ENCODE measurements at regions not wholly inside any gene's neighbourhood (a gene's known extent, or its start where the extent isn't known, plus 50 kb on each side); places are given as distances from the start of the nearest gene placed in this dataset.
A peak's percentile ranks its signal among the peaks of the same experiment; 100 is the strongest.

DNA sequence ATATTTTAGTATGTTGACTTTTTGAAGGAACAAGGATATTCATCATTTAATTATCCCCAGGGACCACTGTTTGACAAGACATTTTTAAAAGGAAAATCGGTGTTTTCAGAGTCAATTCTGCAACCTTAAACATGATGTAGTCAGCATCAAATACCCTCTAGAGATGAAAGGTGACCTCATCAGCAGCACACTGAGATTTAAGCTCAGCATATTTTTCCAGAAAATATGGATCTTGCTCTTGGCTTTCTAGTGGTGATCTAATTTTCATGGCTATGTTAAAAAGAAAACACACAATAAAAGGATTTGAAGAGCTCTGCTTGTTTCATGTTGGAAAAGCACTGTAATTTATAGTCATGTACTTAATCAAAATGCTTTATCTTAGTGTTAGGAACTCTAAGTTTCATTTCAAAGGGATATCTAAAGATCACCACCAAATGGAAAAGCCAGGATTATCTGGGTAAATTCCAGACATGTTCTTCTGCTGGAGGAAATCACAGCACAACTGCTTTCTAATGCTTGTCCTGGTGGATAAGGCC is 487.2 kb downstream of the ENC1 start:
- DNase-seq (ENCODE audit: low spot score), result no peak

DNA sequence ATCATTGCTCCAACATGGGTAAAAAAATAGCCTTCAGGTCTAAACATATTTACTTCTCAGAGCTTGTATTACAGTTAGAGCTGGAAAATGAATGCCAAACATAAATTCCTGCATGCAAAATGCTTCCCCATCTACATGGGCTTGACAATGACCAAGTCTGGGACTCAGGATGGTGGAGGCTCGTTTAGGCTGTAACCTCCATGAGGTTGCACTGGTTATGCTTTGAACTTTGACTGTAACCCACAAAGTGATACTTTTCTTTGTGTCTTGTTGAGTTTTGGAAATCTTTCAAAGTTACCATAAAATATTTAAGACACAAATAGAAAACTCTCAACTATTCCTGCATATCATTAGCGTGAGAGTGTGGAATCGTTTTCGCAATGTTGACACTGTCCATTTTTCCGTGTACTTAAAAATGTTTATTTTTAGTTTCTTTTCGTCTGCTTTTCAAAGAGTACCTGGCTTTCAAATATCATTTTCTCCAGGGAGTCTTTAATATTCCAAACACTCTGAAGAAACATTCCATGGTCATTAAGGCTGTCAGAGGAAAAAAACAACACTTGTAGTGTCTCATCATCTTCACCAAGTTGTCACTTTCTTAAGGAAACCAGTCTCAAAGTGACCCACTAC is 487.8 kb downstream of the ENC1 start:
- DNase-seq (ENCODE audit: low spot score), result no peak

DNA sequence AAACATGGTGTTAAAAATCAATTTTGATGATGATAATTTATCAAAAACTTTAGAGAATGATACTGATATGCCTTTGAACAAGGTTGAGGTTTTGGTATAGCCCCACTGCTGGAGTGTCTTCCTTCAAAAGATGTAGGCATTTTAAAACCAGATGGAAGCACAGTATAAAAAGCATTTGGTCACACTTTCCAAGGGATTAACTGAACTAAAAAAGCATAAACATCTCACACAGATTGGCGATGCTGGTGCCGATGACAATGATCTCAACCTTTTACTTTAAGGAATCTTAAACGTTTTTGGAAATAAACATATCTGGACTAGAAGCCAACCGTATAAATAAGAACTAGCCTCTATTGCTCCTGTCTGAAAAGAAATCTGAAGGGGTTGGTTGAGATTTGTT is 488.4 kb downstream of the ENC1 start:
- DNase-seq (ENCODE audit: low spot score), result no peak

DNA sequence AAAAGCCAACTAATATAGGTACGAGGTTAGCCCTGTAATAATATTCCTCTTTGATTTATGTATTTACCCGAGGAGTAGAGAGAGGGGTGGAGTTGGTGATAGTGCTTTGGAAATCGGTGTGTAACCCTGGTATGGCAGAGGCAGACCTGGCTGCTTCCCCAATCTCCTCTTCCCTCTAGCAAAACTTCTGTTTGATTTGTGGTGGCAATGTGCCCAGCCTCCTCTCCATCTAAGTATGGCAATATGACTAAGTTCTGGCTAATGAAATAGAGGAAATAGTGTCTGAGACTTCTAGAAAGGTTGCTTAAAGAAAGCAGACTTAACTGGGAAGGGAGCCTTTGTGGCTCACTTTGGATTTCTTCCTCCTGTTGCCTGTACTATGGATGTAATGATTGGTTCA is 491.1 kb downstream of the ENC1 start:
- peak; percentile 76 for DNase-seq (ENCODE audit: low spot score)

DNA sequence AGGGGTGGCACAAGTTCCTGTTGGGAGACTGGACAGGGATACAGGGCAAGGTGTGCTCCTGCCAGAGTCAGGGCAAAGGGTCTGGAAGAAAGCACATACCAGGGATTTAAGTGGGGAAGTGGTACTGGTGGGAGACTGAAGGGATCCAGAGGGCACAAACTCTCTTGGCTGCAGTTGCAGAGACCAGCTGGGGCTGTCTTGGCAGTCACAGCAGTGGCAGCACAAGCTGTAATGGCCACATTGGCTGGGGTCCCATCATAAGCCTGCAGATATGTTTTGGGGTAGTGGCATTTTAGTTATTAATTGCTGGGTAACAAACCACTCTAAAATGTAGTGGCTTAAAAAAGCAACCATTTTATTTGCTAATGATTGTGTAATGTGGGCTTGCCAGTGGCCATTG is 492.2 kb downstream of the ENC1 start:
- DNase-seq (ENCODE audit: low spot score), result no peak

DNA sequence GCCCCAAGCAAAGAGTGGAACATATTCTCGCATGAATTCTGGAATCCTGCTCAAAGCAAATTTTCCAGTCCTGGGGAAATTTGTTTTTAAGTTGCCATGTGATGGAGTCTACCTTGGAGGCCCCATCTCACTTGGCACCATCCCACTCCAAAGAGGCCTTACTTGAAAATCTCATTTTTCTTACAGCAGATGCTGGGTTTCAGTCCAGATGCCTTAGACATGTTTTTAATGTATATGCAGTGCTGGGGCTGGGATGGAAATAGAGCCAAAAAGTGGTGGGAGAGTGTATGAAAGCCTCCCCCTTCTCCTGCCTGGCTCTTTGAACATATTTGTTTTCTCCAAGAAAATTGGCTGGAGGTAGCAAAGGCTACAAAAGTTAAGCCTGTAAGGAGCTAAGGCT is 493.7 kb downstream of the ENC1 start:
- DNase-seq (ENCODE audit: low spot score), result no peak

DNA sequence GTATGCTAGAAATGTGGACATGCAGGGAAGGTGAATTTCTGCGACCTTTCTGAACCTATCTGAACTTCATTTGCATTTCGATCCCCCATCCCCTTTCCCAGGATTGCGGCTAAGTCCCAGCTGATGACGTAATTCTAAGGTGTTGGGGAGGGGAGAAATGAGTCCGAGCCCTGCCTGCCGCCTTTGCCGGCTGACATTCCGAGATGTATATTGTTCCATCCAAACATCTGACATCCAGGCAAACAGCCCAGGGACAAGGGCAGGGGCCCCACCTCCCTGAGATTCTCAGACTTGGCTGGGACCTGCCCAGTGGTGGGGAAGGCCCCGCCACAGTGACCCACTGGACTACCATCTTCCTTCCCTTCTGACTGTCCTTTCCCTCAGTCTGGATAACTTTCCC is 494.6 kb downstream of the ENC1 start:
- no peak for DNase-seq (ENCODE audit: low spot score)

DNA sequence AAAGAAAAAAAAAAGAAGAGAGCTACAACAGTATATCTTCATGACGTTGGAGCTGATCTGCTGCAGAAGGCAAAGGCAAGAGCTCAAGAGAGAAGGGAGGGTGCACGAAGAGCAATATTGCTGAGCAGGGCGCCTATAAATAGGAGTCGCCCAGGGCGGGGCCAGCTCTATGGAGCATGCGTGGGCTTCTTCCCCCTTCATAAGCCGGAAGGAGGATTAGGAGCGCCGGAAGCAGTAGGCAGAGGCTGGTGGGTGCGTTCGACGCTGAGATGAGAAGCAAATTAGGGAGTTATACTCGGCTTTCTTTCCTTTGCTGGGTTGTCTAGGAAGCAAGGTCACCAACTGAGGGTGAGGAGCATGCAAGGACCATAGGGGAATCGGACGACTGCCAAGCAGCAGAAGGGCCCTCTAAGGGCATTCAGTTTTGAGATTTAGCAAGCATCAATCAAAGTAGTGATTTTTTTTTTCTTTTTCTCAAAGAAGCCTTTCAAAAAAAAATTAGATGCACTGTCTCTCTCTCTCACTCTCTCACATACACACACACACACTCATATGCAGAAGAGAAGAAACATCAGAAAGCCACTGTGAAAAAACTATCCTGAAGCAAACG is 496.7 kb downstream of the ENC1 start:
- no peak for DNase-seq (ENCODE audit: low spot score)

DNA sequence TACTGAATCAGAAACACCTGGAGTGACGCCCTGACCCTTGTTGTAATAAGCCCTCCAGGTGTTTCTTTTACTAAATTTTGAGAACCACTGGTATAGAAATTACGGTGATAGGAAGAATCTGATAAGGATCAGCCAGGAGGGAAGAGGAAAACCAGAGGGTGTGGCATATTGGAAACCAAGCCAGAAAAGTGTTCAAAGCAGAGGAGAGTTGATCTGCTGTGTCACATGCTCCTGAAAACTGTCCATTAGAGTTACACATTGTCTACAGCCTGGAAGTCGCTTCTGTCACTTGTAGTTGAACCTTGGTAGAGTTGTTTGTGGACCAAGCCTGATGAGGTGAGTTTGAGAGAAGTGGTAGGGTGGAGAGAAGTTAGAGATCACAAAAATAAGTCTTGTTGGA is 497.4 kb downstream of the ENC1 start:
- no peak for DNase-seq (ENCODE audit: low spot score)

DNA sequence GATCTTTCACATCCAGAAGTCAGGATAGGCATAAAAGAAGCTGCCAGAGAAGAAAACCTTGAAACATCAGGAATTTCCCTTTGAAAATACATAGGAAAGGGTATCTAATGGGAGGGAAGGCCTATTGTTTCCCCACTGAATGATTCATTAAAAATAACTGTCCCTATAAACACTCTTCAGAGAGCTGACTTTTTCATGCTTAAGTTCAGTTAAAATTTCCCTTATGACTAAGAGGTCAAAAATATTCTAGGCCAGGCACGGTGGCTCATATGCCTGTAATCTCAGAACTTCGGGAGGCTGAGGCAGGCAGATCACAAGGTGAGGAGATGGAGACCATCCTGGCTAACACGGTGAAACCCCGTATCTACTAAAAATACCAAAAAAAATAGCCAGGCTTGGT is 499.5 kb downstream of the ENC1 start:
- DNase-seq (ENCODE audit: low spot score), result no peak

DNA sequence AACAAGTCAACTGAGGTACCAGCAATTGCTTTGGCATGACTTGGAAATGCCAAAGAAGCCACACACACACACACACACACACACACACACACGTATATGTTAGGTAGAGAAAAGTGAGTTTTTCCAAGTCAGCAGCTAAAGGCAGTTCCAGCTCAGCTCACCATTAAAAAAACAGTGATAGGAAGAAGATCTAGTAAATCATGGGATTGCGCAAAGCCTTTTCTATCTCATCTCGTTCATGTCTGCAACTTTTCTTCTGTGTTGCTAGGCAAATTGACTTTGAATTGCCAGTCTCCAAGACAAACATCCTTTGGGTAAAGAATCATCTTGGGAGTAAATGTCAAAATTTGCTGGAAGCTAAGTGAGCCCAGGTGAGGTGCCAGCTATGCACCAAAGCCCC is 500.1 kb downstream of the ENC1 start:
- DNase-seq (ENCODE audit: low spot score), result no peak

DNA sequence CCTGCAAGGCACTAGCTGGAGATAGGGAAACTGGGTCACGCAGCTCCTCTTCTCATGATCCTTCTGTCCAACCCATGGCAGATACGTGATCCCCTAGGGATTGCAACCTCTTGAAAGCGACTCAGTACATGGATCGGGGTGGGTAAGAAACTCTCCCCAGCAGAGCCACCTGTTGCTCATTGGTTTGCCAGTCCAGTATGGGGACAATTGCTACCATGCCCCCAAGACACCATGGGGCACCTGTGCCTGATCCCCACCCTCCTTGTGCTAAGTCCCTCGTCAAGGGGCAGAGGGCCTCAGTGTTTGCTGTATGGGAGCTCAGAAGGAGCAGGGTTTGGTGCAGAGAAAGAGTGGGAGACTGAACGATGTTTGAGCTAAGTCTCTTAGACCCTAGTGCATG is 500.9 kb downstream of the ENC1 start:
- DNase-seq (ENCODE audit: low spot score), result no peak

DNA sequence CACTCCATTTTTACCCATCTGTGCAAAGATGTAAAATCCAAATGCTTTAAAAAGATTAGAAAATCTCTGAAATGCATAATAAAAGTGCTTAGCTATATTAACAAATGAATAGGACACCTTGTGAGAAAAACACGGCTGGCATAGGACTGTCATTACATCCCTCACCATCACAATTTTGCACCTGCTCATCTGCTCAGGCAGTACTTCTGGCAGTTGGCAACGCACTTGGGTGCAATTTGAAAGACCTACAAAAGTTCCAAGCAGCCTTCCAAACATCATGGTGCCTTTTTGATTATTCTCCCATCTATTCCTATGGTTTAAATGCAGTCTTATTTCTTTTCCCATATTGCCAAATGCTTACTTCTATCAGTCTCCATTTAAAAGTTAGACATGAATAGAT is 501.8 kb downstream of the ENC1 start:
- DNase-seq (ENCODE audit: low spot score), result no peak

DNA sequence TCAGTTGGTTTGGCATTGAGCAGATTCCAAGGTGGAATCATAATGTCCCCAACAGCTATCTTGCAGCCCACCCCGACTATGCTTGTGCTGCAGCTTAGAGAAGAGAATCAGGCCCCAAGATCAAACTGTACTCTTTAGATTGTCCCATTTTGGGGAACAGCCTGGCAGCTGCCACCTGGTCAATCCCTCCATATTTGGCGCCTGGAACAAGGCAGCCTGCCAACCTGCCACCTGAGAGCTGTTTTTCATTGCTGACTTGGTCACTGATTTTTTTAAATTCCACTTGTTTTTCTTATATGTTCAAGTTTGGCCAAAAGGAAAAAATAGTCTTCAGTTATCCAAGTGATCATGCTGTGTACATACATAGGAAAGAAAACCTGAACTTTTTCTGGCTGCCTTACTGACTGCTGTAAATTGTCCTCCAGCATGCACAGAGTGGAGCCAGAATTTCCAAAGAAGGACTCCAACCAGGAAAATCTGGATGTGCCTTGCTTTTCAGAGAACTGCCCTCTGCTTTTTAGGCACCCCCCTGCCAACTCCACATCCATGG is 504.2 kb downstream of the ENC1 start:
- no peak for DNase-seq (ENCODE audit: low spot score)

DNA sequence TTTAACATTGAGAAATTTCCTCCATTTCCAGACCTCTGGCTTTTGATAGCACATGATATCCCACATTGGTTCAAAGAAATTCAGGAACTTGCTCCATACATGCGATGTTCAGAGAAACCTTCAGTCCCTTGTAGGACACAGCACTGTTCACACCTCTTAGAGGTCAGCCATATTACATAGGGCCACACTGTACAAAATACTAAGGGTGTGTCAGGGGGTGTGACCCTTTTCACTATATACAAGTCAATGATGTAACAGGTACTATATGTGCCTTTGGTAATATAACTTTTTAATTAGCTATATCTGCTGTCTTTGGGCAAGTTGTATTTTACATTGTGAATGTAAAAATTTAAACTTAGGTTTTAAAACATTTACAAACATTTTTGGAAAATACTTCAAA is 505.5 kb downstream of the ENC1 start:
- no peak for DNase-seq (ENCODE audit: low spot score)

DNA sequence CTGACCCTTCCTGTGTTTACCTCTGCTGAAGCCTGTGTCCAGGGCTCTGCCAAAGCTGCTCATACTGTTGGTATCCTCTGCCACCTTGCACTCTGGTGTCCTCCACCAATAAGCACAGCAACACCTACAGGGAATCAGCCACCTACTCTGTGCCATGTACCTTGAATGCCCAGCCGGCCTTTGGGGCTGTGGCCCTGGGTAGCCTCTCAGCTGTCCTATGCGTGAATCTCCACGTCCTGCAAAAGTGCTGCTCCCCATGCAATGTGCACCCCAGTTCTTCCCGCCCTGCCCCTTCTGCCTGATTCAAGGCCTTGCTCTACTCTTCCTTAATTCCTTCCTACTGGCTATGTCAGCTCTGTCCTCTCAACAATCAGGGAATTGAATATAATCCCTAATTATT is 506.5 kb downstream of the ARHGEF28 start:
- no peak for DNase-seq (ENCODE audit: low spot score)

DNA sequence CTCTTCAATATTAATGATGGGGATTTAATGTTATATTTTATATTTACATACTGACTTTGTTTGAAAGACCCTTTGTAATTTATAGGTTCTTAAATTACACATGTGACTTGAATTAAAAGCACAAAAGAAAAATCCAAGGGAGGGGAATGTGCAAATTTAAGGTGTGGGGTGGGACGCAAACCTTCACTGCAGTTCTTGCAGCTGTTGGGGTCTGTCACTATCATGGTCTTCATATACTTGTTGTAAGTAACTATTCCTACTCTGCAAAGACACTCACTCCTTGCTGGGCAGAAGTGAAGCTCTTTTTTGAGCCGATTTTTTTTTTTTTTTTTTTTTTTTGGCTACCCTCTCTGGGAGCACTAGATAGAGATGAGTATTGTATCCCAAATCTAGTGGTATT is 505.3 kb downstream of the ARHGEF28 start:
- DNase-seq (ENCODE audit: low spot score), result no peak

DNA sequence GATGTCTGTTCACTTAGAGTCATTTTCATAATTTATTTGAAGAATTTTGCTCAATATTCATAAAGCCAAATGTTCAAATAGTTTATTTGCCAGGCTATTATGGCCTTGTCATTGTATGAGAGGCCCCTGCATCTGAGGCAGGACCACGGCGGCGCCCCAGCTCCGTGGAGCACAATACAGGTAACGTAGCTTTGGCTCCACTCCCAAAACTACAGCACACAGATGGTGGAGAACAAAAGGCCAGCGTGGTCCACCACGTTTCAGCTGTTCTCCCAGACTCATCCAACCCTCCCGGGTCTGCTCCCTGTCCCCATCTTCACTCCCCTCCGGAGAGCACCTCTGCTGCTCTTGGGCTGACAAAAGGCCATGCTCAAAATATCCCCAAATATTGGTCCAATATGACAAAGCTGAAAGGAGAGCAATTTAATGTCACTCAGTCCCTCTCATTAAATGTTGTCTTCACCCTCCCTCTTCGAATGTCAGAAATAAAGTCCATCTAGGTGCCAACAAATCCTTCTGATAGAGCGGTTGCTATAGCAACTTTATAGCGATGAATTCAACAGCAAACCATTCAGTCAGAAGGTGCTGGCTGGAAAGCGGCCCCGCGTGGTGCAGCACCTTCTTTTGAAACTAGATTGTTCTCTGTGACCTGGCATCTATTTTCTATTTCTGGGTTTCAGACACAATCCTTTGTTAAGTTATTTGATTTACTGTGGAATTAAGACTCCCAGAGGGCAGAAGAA is 504.3 kb downstream of the ARHGEF28 start:
- no peak for DNase-seq (ENCODE audit: low spot score)

DNA sequence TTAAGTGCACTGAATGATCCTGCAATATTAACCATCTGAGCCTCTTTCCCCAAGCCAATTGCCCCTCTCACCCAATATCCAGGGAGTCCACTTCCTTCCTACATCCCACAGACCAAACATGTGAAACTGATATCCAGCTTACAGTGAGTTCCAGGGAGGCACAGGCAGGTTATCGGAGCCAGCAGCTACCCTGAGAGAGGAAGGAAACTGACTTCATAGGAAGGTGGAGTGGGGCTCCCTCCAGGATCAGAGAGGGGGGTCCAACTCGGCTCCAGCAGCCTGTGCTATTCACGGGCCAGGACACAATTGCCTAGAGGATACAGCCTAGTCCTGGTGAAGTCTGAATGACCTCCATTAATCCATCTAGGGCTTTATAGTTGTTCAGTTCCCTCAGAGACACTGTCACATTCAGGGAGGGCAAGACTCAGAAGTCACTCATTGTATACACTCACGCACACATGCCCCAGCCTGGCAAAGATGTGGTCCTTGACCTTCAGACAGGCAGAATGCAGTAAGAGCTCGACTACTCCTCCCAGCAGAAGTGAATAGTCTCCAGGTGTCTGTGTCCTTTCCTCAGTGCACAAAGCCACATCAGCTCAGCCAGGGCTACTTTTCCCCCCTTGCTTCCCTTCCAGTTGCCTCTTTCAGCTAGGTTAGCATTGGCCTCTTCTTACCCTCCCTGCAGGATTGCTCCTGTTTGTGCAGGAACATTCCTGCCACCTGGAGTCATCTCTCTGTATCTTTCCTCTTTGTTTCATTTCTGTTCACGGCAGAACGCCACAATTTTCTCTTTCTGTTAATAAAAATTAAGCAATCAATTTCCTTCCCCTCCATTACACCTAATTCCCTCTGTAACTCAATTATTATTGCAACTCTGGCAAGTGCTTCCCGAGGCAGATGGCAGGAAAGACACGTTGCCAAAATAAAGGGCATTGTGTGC is 501.7 kb downstream of the ARHGEF28 start:
- DNase-seq (ENCODE audit: low spot score), result peak; percentile 22

DNA sequence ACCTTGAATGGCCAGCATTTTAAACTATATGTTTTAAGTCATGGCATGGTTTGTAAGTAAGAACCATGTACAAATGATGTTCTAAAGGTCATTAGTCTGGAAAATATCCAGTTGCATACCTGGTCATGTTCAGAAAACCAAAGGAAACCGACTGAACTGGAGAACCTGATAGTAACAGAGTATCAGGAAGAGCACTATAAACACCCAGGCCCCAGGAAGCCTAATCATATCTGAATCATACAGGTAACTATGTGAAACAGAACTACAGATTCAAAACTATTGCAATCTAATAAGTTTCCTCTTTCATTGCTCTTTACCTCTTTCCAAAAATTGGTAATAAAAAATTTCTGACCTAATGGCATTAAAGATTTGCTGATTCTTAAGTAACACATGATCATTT is 500.3 kb downstream of the ARHGEF28 start:
- no peak for DNase-seq (ENCODE audit: low spot score)

DNA sequence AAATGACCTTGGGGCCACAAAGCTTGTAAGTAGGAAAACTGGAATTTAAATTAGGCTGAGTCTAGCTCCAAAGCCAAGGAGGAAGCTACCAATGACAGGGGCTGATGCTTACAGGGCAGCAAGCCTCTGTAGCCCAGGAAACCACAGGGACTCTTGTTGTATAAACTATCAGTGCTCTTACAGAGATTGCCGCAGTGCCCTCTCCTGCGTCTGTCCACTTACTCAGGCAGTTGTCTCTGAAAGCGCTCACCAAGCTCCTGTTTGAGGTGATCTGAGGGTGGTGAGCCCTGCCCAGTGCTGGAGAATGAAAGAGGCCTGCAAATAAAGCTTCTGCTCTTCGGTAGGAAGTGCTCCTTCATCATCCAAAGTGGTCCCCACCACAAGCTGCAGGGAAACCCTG is 498.8 kb downstream of the ARHGEF28 start:
- DNase-seq (ENCODE audit: low spot score), result no peak

DNA sequence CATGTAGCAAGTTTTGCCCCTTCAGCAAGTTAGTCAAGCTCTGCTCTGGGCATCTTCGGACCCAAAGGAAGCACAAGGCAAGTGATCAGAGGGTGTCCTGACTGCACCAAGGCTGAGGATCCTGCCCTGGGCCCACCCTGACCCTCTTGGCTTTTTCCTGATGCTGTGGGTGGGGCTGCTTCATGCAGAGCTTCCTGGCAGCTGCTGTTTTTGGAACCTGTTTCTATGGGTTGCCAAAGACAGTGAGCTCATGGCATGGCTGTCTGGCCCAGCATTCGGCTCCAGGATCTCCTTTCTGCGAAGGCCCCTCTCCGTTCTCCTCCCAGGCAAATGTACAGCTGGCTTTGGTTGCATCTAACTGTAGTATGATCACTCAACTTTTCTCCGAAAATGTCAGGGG is 497.9 kb downstream of the ARHGEF28 start:
- no peak for DNase-seq (ENCODE audit: low spot score)
